C4-2B (cell line): ENCODE measurements at regions not wholly inside any gene's neighbourhood (a gene's known extent, or its start where the extent isn't known, plus 50 kb on each side); places are given as distances from the start of the nearest gene placed in this dataset.

Source experiments
- ZFX ChIP-seq: fragments of 450-650 bp; IDR thresholded peaks from 2 replicates; pipeline ENCODE4 v1.6.1; 2017
- TF ChIP-seq, protein P1 (sequence below): fragments of 450-650 bp; conservative IDR thresholded peaks from 2 replicates; pipeline ENCODE4 v1.5.1; 2017; ENCODE audit warnings: mild to moderate bottlenecking

DNA sequence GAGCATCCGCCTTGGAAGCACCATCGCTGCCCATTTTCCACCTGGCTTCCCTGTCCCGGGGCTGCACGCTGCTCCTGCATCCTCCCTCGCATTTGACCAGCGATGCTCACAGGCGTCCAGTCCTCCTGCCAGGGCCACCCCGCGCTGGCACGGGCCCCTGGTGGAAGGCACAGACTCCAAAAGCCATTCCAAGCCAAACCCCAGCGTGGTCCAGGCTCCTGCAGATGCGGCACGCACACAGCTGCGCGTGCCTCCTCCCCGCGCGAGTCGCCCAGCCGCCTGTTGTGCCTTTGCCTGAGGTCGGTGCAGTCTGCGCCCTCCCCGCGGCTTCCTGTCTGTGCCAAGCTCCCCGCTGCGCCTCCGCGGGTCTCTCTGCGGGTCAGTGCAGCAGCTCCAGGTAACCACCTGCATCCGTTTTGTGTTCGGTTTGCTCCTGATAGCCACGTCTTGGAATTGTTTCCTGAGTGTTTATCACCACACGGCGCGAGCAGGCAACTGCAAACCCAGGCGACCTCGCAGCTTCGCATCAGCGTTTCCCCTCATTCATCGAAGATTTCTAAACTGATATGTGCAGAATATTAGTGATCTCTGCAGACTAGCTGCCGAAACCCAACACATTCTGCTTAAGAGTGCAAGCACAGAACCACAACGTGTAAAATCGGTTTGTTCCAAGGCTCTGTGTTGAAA is 65.2 kb upstream of the SALL3 start:
- TF ChIP-seq, protein P1, sequence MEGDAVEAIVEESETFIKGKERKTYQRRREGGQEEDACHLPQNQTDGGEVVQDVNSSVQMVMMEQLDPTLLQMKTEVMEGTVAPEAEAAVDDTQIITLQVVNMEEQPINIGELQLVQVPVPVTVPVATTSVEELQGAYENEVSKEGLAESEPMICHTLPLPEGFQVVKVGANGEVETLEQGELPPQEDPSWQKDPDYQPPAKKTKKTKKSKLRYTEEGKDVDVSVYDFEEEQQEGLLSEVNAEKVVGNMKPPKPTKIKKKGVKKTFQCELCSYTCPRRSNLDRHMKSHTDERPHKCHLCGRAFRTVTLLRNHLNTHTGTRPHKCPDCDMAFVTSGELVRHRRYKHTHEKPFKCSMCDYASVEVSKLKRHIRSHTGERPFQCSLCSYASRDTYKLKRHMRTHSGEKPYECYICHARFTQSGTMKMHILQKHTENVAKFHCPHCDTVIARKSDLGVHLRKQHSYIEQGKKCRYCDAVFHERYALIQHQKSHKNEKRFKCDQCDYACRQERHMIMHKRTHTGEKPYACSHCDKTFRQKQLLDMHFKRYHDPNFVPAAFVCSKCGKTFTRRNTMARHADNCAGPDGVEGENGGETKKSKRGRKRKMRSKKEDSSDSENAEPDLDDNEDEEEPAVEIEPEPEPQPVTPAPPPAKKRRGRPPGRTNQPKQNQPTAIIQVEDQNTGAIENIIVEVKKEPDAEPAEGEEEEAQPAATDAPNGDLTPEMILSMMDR, result no peak
- no peak for TF ChIP-seq ZFX
